Keratinocyte (primary cell): ENCODE measurements at regions not wholly inside any gene's neighbourhood (a gene's known extent, or its start where the extent isn't known, plus 50 kb on each side); places are given as distances from the start of the nearest gene placed in this dataset.

ENCODE experiments used
- DNase-seq: peaks from one replicate; pipeline ENCODE4 v3.0.0-alpha.2; 2011; ENCODE audit warnings: low read depth, missing footprints, low spot score
- FAIRE-seq: peaks from 2 replicates; lab custom pipeline; 2011; peaks lifted over from hg19 to GRCh38; lab: Jason Lieb, UNC
- H2AFZ ChIP-seq: 2 replicates; pipeline ENCODE4 v1.6.0; 2012; ENCODE audit warnings: low read length, control low read depth, inconsistent platforms; ENCODE audit not compliant: control insufficient read depth
- H3K27ac ChIP-seq: 2 replicates; pipeline ENCODE4 v1.5.1; 2011; ENCODE audit warnings: low read length; ENCODE audit not compliant: control insufficient read depth, insufficient read depth
- H3K27me3 ChIP-seq: 3 replicates; pipeline ENCODE4 v1.6.0; 2011; ENCODE audit warnings: low read length; ENCODE audit not compliant: control insufficient read depth, insufficient read depth; ENCODE audit errors: extremely low read depth
- H3K36me3 ChIP-seq, 2 experiments: 2 replicates in 1 of 2; 3 replicates in 1 of 2; pipeline ENCODE4 v1.5.1; 2011; ENCODE audit warnings: low read length in 2 of 2, mild to moderate bottlenecking in 1 of 2; ENCODE audit not compliant: control insufficient read depth in 2 of 2, insufficient read depth in 2 of 2; ENCODE audit errors: extremely low read depth in 1 of 2
- H3K4me1 ChIP-seq: 3 replicates; pipeline ENCODE4 v1.5.1; 2011; ENCODE audit warnings: low read length; ENCODE audit not compliant: control insufficient read depth, insufficient read depth; ENCODE audit errors: extremely low read depth
- H3K4me2 ChIP-seq: 3 replicates; pipeline ENCODE4 v1.6.0; 2011; ENCODE audit warnings: low read depth, low read length; ENCODE audit not compliant: control insufficient read depth, insufficient read depth; ENCODE audit errors: extremely low read depth
- H3K4me3 ChIP-seq, 3 experiments: fragments of 200-600 bp in 1 of 3; sonication (generic) in 1 of 3; 2 replicates in 2 of 3; 3 replicates in 1 of 3; pipeline ENCODE4 v1.5.1; 2011 to 2016; ENCODE audit warnings: low read length in 3 of 3, mild to moderate bottlenecking in 3 of 3, control low read depth in 2 of 3, inconsistent platforms in 1 of 3, low read depth in 1 of 3, mixed read lengths in 1 of 3, mixed run types in 1 of 3, moderate library complexity in 1 of 3; ENCODE audit not compliant: control insufficient read depth in 2 of 3, insufficient read depth in 2 of 3; ENCODE audit errors: extremely low read depth in 1 of 3
- H3K79me2 ChIP-seq: 2 replicates; pipeline ENCODE4 v1.6.0; 2012; ENCODE audit warnings: low read length; ENCODE audit not compliant: control insufficient read depth, insufficient read depth
- H3K9ac ChIP-seq: 3 replicates; pipeline ENCODE4 v1.6.0; 2011; ENCODE audit warnings: low read length; ENCODE audit not compliant: control insufficient read depth, insufficient read depth; ENCODE audit errors: extremely low read depth
- H3K9me1 ChIP-seq: 3 replicates; pipeline ENCODE4 v1.6.0; 2011; ENCODE audit warnings: low read length; ENCODE audit not compliant: control insufficient read depth, insufficient read depth; ENCODE audit errors: extremely low read depth
- H3K9me3 ChIP-seq: 2 replicates; pipeline ENCODE4 v1.5.1; 2012; ENCODE audit warnings: low read depth, low read length; ENCODE audit not compliant: control insufficient read depth
- H4K20me1 ChIP-seq: 3 replicates; pipeline ENCODE4 v1.6.0; 2011; ENCODE audit warnings: low read length; ENCODE audit not compliant: control insufficient read depth, insufficient read depth; ENCODE audit errors: extremely low read depth
- EZH2 ChIP-seq: IDR thresholded peaks from one replicate; pipeline ENCODE4 v1.6.1; 2012; ENCODE audit warnings: inconsistent platforms, mild to moderate bottlenecking, low read length, moderate library complexity
- dilution Hi-C: fragments of 300-500 bp; cut with MboI; formaldehyde crosslinking; loops from one replicate; pipeline ENCODE4 v1.7.0; 2020; ENCODE audit warnings: low sequenced_read_pairs; ENCODE audit not compliant: extremely low pct_ligation_motif_present
- TF ChIP-seq, protein P1 (sequence below), 3 experiments: IDR thresholded peaks in 1 of 3; conservative IDR thresholded peaks in 1 of 3; optimal IDR thresholded peaks in 1 of 3; 2 replicates in 2 of 3; 3 replicates in 1 of 3; pipeline versions ENCODE3 to v1.5.1; 2011; ENCODE audit warnings: low read length in 3 of 3, mild to moderate bottlenecking in 3 of 3, moderate library complexity in 2 of 3, control low read depth in 1 of 3, inconsistent platforms in 1 of 3; ENCODE audit not compliant: insufficient read depth in 2 of 3; ENCODE audit errors: extremely low read depth in 1 of 3

DNA sequence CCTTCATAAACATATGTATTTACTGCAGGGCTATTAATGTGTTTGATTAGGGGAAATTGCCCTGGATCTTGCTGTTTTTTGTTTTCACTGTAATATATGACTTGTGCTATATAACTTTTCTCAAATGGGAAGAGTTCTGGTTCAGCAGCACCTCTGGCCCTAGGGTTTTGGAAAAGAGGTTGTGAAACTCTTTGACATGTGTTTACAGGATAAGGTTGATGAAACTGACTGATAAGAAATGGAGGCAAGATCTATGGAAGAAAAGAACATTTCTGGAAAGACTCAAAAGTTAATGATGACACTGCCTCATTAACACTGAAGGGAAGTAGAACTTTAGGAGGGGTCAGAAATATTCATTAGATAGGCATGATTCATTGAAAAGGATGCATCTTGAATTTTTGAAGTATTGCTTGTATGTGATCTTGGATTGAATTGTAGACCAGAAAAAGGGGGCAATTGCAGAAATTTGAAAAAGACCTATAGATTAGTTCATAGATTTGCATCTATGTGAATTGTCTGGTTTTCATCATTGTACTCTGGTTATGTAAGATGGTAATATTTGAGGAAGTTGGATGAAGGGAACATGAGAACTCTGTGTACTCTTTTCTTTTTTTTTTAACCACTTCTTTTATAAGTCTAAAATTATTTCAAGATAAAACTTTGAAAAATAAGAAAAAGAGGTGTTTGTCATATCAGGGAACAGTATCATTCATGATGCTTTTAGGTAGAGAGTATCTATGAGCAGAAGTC is 54.0 kb downstream of the UTRN start:
- dilution Hi-C loops, result no loop called here
- Histone ChIP-seq H3K27me3 (no peaks in the 10 kb centered on the region), H3K4me2 (no peak overlapping the region), H3K4me3 (no peak overlapping the region), H3K36me3 (no peaks in the 10 kb centered on the region), H4K20me1 (no peaks in the 10 kb centered on the region), H3K9me3 (no peaks in the 10 kb centered on the region), H3K9ac (no peak overlapping the region), H3K4me1 (peaks cover 55% of the 10 kb centered on the region), H3K27ac (no peak overlapping the region), H2AFZ (no peak overlapping the region), H3K79me2 (peaks cover 4% of the 10 kb centered on the region), H3K9me1 (no peaks in the 10 kb centered on the region)
- TF ChIP-seq EZH2, result no peak
- TF ChIP-seq, protein P1, sequence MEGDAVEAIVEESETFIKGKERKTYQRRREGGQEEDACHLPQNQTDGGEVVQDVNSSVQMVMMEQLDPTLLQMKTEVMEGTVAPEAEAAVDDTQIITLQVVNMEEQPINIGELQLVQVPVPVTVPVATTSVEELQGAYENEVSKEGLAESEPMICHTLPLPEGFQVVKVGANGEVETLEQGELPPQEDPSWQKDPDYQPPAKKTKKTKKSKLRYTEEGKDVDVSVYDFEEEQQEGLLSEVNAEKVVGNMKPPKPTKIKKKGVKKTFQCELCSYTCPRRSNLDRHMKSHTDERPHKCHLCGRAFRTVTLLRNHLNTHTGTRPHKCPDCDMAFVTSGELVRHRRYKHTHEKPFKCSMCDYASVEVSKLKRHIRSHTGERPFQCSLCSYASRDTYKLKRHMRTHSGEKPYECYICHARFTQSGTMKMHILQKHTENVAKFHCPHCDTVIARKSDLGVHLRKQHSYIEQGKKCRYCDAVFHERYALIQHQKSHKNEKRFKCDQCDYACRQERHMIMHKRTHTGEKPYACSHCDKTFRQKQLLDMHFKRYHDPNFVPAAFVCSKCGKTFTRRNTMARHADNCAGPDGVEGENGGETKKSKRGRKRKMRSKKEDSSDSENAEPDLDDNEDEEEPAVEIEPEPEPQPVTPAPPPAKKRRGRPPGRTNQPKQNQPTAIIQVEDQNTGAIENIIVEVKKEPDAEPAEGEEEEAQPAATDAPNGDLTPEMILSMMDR (optimal IDR thresholded peaks at IDR 0.05 in 1 of 3, IDR thresholded peaks at IDR 0.05 in 1 of 3, conservative IDR thresholded peaks at IDR 0.05 in 1 of 3; ENCODE audit: extremely low read depth in 1 of 3, insufficient read depth in 2 of 3, low read length in 3 of 3), result no peak
- DNase-seq (no peak), FAIRE-seq (no peak)

DNA sequence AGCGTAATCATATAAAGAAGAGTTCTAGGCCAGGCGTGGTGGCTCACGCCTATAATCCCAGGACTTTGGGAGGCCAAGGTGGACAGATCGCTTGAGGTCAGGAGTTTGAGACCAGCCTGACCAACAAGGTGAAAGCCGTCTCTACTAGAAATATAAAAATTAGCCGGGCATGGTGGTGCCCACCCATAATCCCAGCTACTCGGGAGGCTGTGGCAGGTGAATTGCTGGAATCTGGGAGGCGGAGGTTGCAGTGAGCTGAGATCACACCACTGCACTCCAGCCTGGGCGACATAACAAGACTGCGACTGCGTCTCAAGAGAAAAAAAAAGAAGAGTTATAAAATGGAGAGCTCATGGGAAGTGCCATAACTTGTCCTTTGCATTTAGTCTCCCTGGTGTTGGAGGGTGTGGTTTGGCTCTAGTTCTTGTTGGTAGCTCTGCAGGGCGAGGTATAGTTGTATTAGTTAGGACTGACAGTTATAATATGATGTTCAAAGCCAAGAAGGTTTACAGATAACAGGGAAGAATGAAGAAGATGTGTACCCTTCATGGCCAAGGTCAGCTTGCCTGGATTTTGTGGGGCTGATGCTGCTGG is 54.8 kb downstream of the UTRN start:
- H3K4me1 ChIP-seq, result peaks cover 63% of the 10 kb centered on the region
- peak overlapping the region; percentile 21 for H2AFZ ChIP-seq
- no peaks in the 10 kb centered on the region for H3K9me1 ChIP-seq
- no peak overlapping the region for H3K9ac ChIP-seq
- H4K20me1 ChIP-seq, result no peaks in the 10 kb centered on the region
- FAIRE-seq, result peak; percentile 51
- no peak for DNase-seq
- peak overlapping the region in 1 of 3 experiments; percentile 17 for H3K4me3 ChIP-seq
- no peaks in the 10 kb centered on the region for H3K9me3 ChIP-seq
- peaks cover 11% of the 10 kb centered on the region for H3K79me2 ChIP-seq
- no peaks in the 10 kb centered on the region for H3K27me3 ChIP-seq
- H3K4me2 ChIP-seq, result peak overlapping the region; percentile 57
- peak overlapping the region; percentile 7 for H3K27ac ChIP-seq
- no peaks in the 10 kb centered on the region for H3K36me3 ChIP-seq
- TF ChIP-seq EZH2, result no peak
- dilution Hi-C loops, result no loop called here
